ENCODE measurements at regions not wholly inside any gene's neighbourhood (a gene's known extent, or its start where the extent isn't known, plus 50 kb on each side); places are given as distances from the start of the nearest gene placed in this dataset.

- TF ChIP-seq CTCF (IDR thresholded peaks at IDR 0.05; ENCODE audit: borderline replicate concordance, extremely low read depth, low read length, poor library complexity, severe bottlenecking) (no peak), EZH2 (IDR thresholded peaks at IDR 0.05; ENCODE audit: borderline replicate concordance, low read depth, low read length, severe bottlenecking) (no peak)
Measured at GRCh38 chr7:130995252-130996081, 261.5 kb upstream of the KLF14 start.
